ENCODE measurements at regions not wholly inside any gene's neighbourhood (a gene's known extent, or its start where the extent isn't known, plus 50 kb on each side); places are given as distances from the start of the nearest gene placed in this dataset.

GRCh38 chr20:37638527-37638926 lies 55.3 kb upstream of the CTNNBL1 start:
- TF ChIP-seq RAD21 (conservative IDR thresholded peaks at IDR 0.05 in 1 of 2, IDR thresholded peaks at IDR 0.05 in 1 of 2) (no peak), CTCF (IDR thresholded peaks at IDR 0.05) (no peak), POLR2A (IDR thresholded peaks at IDR 0.05; ENCODE audit: low read length) (no peak), ELK1 (IDR thresholded peaks at IDR 0.05; ENCODE audit: low read depth, low read length) (no peak), JUNB (IDR thresholded peaks at IDR 0.05) (no peak), USF2 (IDR thresholded peaks at IDR 0.05) (no peak), CEBPB (IDR thresholded peaks at IDR 0.05) (no peak), ESRRA (IDR thresholded peaks at IDR 0.05; ENCODE audit: borderline replicate concordance, low read length) (no peak), BCL3 (IDR thresholded peaks at IDR 0.05) (no peak)
